Endothelial cell (in vitro differentiated cells): ENCODE measurements at regions not wholly inside any gene's neighbourhood (a gene's known extent, or its start where the extent isn't known, plus 50 kb on each side); places are given as distances from the start of the nearest gene placed in this dataset.

Experiments
- DNase-seq: peaks from one replicate; pipeline ENCODE4 v3.0.0; 2021; ENCODE audit warnings: low spot score
- H3K27ac Mint-ChIP-seq: one replicate; pipeline ENCODE4 v1.8.0; 2021; ENCODE audit warnings: mixed read lengths, inconsistent platforms; ENCODE audit not compliant: unreplicated experiment
- H3K27me3 Mint-ChIP-seq: one replicate; pipeline ENCODE4 v1.8.0; 2021; ENCODE audit warnings: mild to moderate bottlenecking, moderate library complexity, mixed read lengths, inconsistent platforms; ENCODE audit not compliant: unreplicated experiment
- H3K36me3 Mint-ChIP-seq: one replicate; pipeline ENCODE4 v1.8.0; 2021; ENCODE audit warnings: mild to moderate bottlenecking, low read depth, mixed read lengths, inconsistent platforms; ENCODE audit not compliant: unreplicated experiment
- H3K4me1 Mint-ChIP-seq: one replicate; pipeline ENCODE4 v1.8.0; 2021; ENCODE audit warnings: mild to moderate bottlenecking, mixed read lengths, inconsistent platforms; ENCODE audit not compliant: unreplicated experiment
- H3K4me3 Mint-ChIP-seq: one replicate; pipeline ENCODE4 v1.8.0; 2021; ENCODE audit warnings: mild to moderate bottlenecking, mixed read lengths, inconsistent platforms; ENCODE audit not compliant: unreplicated experiment
- H3K9me3 Mint-ChIP-seq: one replicate; pipeline ENCODE4 v1.8.0; 2021; ENCODE audit warnings: mixed read lengths, inconsistent platforms; ENCODE audit not compliant: unreplicated experiment
- CTCF ChIP-seq: fragments of 200-600 bp; sonication (generic); IDR thresholded peaks from one replicate; pipeline ENCODE4 v1.5.0; 2021; ENCODE audit warnings: antibody characterized with exemption; ENCODE audit not compliant: unreplicated experiment

GRCh38 chr16:54706406-54706805 is 224.3 kb upstream of the IRX5 start:
- H3K4me3 Mint-ChIP-seq = no peak overlapping the region
- DNase-seq = no peak
- TF ChIP-seq CTCF = no peak
- H3K36me3 Mint-ChIP-seq = no peaks in the 10 kb centered on the region
- no peaks in the 10 kb centered on the region for H3K9me3 Mint-ChIP-seq
- no peak overlapping the region for H3K27ac Mint-ChIP-seq
- no peaks in the 10 kb centered on the region for H3K4me1 Mint-ChIP-seq
- no peaks in the 10 kb centered on the region for H3K27me3 Mint-ChIP-seq

GRCh38 chr16:54703339-54703738 is 227.3 kb upstream of the IRX5 start:
- no peak for TF ChIP-seq CTCF
- no peaks in the 10 kb centered on the region for H3K9me3 Mint-ChIP-seq
- H3K4me1 Mint-ChIP-seq = no peaks in the 10 kb centered on the region
- H3K27ac Mint-ChIP-seq = no peak overlapping the region
- no peak overlapping the region for H3K4me3 Mint-ChIP-seq
- DNase-seq = no peak
- no peaks in the 10 kb centered on the region for H3K36me3 Mint-ChIP-seq
- no peaks in the 10 kb centered on the region for H3K27me3 Mint-ChIP-seq

GRCh38 chr16:54699656-54700055 is 231.0 kb upstream of the IRX5 start:
- H3K4me1 Mint-ChIP-seq = no peaks in the 10 kb centered on the region
- no peaks in the 10 kb centered on the region for H3K27me3 Mint-ChIP-seq
- DNase-seq = no peak
- no peak for TF ChIP-seq CTCF
- H3K9me3 Mint-ChIP-seq = no peaks in the 10 kb centered on the region
- H3K4me3 Mint-ChIP-seq = no peak overlapping the region
- H3K27ac Mint-ChIP-seq = no peak overlapping the region
- no peaks in the 10 kb centered on the region for H3K36me3 Mint-ChIP-seq

GRCh38 chr16:54697677-54698076 is 233.0 kb upstream of the IRX5 start:
- Mint-ChIP-seq H3K27me3 (no peaks in the 10 kb centered on the region), H3K4me1 (no peaks in the 10 kb centered on the region), H3K4me3 (no peak overlapping the region), H3K36me3 (no peaks in the 10 kb centered on the region), H3K9me3 (no peaks in the 10 kb centered on the region), H3K27ac (no peak overlapping the region)
- TF ChIP-seq CTCF = no peak
- no peak for DNase-seq

GRCh38 chr16:54696970-54697369 is 233.7 kb upstream of the IRX5 start:
- Mint-ChIP-seq H3K4me3 (no peak overlapping the region), H3K27ac (no peak overlapping the region), H3K36me3 (no peaks in the 10 kb centered on the region), H3K9me3 (no peaks in the 10 kb centered on the region), H3K4me1 (no peaks in the 10 kb centered on the region), H3K27me3 (no peaks in the 10 kb centered on the region)
- no peak for DNase-seq
- TF ChIP-seq CTCF = no peak
